GDM1 (cell line): ENCODE measurements at regions not wholly inside any gene's neighbourhood (a gene's known extent, or its start where the extent isn't known, plus 50 kb on each side); places are given as distances from the start of the nearest gene placed in this dataset.
"Not testable (repeated sequence)": the region's sequence is repeated elsewhere in the genome, so short reads cannot be mapped to it uniquely, and the experiment has no call there.

ENCODE experiments used
- DNase-seq: peaks from one replicate; lab custom pipeline; 2025; lab: John Stamatoyannopoulos, UW

GRCh38 chr9:73219985-73220626, 68.4 kb downstream of the ANXA1 start:
- no peak for DNase-seq

DNA sequence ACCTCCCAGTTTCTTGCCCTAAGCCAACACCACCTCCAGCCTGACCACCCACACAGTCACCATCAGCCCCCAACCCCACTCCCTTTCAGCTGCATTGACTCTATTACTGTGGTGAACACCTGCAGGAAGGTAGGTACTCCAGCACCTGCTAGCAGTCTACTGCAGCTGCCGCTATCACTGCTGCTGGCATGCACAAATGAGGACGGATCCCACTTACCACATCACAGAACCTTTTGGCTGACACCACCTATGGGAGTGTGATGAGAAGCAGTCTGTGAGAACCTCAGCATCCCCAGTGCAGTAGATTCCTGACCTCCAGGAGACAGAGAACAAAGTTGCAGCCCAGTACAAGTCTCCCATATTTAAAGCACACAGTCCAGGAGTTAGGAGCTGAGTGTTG, 71.9 kb downstream of the ANXA1 start:
- DNase-seq: no peak

DNA sequence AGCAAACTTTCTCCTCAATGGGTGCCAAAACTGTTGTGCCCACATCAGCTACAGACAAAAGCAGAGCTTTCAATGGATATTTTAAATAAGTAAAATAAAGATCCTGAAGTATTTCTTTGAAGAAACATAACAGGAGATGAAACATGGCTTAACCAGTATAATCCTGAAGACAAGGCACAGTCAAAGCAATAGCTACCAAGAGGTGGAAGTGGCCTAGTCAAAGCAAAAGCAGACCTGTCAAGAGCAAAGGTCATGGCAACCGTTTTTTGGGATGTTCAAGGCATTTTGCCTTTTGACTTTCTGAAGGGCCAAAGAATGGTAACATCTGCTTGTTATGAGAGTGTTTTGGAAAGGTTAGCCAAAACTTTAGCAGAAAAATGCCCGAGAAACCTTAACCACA, 77.9 kb downstream of the ANXA1 start:
- no peak for DNase-seq

DNA sequence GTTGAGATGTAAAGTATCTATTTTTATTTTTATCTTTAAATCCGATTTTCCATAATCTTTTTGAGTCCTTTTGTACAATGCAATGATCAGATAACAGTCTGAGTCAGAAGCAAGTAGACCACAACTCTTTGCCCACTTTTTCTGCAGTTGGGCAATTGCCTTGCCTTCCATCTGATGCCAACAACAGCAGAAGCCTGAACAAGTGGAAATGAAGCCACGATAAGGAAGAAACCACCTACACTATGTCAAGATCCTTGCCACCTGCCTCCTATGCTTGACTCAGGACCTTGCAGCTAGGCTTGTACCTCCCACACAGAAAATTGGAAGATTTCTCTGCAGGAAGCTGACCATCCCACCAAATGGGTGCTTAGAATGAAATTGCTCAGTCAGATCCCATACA, 78.6 kb downstream of the ANXA1 start:
- DNase-seq: no peak

DNA sequence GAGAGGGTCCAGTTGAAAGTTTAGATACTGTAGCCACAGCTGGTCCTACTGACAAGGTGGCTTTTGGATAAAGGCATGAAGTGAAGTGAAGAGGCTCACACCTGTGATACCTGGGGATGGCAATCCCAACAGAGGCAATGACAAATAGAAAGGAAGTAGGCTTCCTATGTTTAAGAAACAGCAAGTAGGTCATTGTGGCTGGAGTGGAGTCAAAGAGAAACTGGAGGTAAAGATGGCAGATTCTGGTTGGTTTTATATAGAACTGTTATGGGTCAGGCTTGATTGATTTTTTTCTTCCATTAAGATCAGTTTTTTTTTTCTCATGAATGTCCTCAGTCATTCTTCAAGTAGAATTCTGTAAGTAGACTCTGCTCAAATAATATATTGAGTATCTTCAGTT, 79.5 kb downstream of the ANXA1 start:
- DNase-seq: no peak

DNA sequence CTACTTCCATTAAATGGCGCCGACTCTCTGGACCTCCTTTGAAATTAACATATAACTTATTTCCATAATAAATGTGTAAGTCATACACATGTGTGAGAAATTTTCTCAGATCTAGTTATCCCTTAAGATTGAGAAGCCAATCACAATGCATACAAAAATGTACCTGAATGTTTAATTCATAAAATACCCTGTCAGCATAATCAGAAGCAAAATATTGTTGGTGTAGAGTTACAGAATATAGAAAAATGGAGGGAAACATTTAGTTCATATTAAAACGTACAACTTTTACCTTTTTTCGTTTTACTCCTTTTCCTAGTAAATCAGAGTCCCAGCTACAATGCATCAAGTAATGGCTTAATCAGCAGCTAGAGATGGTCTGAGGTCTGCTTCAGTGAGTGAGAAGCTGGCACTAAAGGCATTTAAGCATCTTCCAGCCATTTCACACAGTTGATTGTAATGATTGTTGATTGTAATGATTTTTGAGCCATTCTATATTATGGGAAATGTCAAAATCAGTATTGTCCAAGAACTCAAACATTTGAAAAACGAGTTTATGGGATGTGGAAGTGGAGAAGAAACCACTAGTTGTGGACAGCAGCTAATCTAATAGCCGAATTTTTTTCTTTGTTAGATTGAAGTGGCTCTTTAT, 81.8 kb downstream of the ANXA1 start:
- no peak for DNase-seq

DNA sequence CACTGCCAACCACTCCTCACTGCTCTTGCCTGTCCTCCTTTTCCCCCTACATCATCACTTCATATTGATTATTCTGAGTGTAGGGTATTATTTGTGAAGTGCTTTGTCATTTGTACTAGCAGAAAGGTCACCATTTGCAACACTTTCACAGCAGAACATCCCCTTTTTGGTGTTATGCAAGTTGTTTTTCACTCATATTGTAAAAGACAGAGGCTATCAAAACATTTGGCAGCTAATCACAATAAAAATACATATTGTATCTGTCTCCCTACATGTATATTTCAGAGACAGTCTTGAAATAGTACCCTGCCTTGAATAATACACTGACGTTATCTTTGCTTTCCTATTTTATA, 82.3 kb downstream of the ANXA1 start:
- no peak for DNase-seq

DNA sequence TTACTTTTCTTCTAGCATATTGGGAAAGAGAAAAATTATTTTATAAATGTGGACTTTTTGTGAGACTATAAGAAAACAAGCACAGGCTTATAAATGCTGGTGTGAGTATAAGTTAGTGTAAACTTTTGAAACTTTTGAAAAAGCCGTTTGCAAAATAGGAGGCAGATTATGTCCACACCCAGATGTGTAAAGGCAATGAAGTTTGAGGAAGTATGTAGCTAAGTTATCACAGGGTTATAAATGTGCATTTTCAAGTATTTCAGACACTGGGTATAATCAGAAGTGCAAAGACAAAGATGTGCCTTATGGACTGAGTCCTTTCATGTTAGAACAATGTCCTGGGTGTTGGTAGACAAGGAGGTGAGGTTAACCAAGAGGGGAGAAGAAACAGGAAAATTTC, 85.5 kb downstream of the ANXA1 start:
- no peak for DNase-seq

- no peak for DNase-seq
Observed at GRCh38 chr9:73239570-73240265, 88.1 kb downstream of the ANXA1 start.

DNA sequence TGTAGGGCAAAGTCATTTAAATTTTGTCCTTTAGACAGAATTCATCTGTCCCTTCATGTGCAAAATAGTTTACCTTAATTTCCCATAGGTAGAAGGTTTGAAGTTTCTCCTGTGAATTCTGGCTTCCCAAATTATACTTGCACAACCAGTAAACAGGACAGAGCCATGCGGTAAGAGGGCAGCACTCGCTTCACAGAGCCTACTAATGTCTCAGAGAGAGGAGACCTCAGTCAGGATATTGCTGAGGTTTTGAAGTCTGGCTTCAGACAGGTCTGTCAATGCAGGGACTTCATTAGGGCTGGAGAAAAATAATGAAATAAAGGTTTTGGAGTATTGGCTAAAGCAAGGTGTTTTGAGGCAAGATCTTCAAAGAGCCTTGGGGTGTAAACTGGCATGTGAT, 91.4 kb downstream of the ANXA1 start:
- no peak for DNase-seq

- DNase-seq: no peak
Observed at GRCh38 chr9:73259086-73259696, 107.5 kb downstream of the ANXA1 start.

DNA sequence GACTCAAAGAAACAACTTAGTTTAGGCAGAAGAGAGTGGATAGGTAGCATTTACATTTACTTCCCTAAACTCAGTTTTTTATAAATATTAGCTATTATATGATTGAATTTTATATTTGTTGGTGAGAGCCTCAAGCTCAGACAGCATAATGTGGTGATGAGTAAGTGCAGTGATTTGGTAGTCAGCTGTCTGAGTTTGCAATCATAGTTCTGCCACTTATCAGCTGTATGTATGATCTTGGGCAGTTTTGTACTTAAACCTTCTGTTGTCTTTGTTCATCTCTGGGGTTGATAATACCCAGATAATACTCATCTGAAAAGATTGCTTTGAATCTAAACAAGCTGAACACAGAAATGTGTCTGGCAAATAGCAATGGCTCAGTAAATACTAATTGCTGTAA, 108.8 kb downstream of the ANXA1 start:
- DNase-seq: no peak

- DNase-seq: no peak
Observed at GRCh38 chr9:73264631-73265030, 113.0 kb downstream of the ANXA1 start.

- DNase-seq: no peak
Observed at GRCh38 chr9:73265876-73266275, 114.2 kb downstream of the ANXA1 start.

DNA sequence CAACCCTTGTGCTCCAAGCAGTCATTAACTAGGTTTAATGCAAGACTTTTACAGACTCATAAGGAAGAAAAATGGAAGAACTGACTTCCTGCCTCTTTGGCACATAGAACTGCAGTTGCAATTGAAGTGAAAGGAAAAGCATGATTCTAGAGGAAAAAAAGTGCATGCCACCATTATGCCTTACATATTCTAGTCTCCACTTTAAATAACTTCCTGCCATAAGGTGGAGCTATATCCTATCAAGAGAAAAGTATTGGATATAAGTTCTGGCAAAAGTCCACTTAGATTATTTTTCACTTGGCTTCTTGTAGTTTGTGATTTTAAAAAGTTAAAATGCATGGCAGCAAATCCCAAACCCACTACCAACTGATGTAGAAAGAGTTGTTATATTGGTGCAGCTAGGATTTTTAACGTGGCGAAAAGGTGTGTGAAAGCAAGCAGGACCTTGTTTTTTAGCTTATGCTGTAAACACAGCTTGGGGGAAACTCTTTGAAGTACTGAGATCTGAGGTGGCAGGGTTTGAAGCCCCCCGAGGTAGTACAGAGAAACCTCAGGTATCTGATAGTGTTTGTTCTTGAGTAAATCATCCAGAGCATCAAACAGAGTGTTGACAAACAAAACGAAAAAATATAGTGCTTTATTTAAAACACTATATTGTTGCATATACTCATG, 117.9 kb downstream of the ANXA1 start:
- DNase-seq: no peak

- no peak for DNase-seq
Observed at GRCh38 chr9:73270967-73271721, 119.5 kb downstream of the ANXA1 start.

DNA sequence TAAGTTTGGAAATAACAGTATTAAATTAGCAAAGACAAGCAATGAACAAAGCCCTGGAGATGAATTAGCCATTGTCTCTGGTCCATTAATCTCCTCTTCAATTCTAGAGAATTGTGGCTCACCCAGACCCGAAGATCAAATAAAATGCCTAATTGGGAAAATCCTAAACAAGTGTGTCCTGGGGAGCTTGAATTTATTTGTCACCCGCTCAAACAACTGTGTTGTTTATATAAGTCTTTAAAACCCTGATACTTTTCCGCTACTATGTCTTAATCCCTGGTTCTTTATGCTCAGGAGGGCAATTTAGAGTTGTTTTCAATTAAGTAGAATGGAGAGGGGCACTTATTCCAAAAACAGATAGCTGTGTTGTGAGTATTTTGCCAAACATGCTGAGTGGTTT, 128.4 kb downstream of the ANXA1 start:
- no peak for DNase-seq

GRCh38 chr9:73284377-73284776, 132.7 kb downstream of the ANXA1 start:
- no peak for DNase-seq

GRCh38 chr9:73294336-73294735, 142.7 kb downstream of the ANXA1 start:
- DNase-seq: no peak

DNA sequence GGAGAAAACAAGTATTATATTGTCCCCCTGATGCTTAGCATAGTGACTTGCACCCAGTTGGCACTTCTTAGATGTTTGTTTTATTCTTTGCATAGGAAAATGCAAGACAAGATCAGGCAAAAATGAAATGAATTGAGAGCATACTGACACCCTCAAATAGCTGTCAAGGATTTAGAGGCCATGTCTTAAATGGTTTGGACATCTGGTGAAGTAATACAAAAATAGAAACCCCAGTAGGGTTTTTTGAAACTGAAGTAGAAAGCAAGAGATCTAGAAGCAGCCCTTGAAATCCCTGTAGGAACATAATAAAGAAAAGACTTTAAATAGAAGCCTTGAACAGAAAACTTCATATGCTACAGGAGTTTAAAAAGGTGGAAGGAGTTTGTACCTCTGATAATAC, 174.3 kb downstream of the ANXA1 start:
- DNase-seq: no peak

DNA sequence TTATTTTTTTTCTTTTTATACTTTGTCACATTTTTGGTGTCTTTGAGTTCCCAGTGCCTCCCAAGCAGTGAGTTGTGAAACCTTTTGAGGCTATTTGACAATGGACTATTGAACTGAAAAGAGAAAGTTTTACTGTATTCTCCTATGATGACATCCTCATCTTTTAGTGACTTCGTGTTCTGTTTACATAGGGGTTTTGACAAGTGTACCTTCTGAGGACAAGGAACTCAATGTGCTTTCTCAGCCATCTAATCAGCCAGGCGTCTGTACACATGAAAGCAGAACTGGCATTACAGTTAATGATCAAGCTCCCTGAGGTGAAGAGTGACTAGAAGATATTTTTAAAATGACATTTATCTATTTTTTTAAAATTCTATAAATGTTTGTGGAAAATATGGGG, 175.5 kb downstream of the ANXA1 start:
- DNase-seq: no peak

DNA sequence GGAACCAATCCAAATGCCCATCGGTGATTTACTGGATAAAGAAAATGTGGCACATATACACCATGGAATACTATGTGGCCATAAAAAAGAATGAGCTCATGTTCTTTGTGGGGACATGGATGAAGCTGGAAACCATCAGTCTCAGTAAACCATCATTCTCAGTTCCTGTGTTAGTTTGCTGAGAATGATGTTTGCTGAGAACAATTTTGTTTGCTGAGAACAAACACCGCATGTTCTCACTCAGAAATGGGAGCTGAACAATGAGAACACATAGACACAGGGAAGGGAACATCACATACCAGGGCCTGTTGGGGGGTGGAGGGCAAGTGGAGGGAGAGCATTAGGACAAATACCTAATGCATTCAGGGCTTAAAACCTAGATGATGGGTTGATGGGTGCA, 185.5 kb downstream of the ANXA1 start:
- not testable (repeated sequence) for DNase-seq
